HG03108 (cell line): ENCODE measurements at regions not wholly inside any gene's neighbourhood (a gene's known extent, or its start where the extent isn't known, plus 50 kb on each side); places are given as distances from the start of the nearest gene placed in this dataset.
"Not testable (repeated sequence)": the region's sequence is repeated elsewhere in the genome, so short reads cannot be mapped to it uniquely, and the experiment has no call there.

Experiments
- ATAC-seq: cut with Tn5 transposase; IDR thresholded peaks from one replicate; pipeline ENCODE4 v1.9.1; 2021; ENCODE audit warnings: moderate library complexity; ENCODE audit not compliant: unreplicated experiment

GRCh38 chr21:28723646-28724045 lies 269.0 kb downstream of the LTN1 start:
- ATAC-seq: no peak

GRCh38 chr21:28719723-28720122 lies 273.0 kb downstream of the LTN1 start:
- no peak for ATAC-seq

DNA sequence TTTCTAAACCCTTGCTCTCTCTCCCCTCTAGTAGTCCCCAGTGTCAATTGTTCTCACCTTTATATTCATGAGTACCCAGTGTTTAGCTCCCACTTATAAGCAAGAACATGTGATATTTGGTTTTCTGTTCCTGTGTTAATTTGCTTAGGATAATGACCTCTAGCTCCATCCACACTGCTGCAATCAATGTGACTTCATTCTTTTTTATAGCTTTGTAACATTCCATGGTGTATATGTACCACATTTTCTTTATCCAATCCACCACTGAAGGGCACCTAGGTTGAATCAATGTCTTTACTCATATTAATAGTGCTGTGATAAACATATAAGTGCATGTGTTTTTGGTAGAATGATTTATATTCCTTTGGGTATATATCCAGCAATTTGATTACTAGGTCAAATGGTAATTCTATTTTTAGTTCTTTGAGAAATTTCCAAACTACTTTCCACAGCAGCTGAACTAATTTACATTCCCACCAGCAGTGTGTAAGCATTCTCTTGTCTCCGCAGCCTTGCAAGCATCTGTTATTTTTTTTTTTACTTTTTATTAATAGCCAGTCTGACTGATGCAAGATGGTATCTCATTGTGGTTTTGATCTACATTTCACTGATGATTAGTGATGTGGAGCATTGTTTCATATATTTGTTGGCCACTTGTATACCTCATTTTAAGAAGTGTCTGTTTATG lies 277.8 kb downstream of the LTN1 start:
- no peak for ATAC-seq

GRCh38 chr21:28712411-28712810 lies 280.3 kb downstream of the LTN1 start:
- ATAC-seq: no peak

DNA sequence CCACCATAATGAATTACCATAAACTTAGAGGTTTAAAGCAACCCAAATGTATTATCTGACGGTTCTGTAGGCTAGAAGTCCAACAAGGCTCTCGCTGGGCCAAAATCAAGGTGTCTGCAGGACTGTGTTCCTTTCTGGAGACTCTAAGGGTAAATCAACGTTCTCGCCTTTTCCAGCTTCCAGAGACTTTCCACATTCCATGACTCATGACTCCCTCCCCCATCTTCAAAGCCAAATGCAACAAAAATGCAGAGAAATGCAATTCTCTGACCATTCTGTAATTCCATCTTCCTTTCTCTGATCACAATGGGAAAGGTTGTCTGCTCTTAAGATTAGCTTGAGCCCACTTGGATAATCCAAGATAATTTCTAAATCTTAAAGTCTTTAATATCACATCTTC lies 287.1 kb downstream of the LTN1 start:
- ATAC-seq: no peak

DNA sequence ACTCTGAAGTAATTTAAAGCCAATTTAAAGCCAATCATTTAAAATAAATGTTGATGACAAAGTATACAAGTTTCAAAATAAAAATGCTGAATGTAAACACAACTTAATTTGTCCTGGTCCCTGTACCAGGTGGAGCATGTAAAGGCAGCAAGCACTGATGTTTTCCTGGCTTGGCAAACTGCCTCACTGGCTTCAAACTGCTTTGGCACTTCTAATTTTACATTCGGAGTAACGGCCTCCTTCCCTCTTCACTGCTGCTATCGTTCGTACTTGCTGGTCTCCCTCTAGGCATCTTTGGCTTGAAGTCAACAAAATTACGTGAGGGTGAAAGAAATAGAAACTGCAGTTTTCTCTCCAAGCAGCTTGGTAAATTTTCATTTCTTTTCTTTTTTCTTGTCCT lies 287.9 kb downstream of the LTN1 start:
- no peak for ATAC-seq

GRCh38 chr21:28703861-28704260 lies 288.8 kb downstream of the LTN1 start:
- ATAC-seq: no peak

DNA sequence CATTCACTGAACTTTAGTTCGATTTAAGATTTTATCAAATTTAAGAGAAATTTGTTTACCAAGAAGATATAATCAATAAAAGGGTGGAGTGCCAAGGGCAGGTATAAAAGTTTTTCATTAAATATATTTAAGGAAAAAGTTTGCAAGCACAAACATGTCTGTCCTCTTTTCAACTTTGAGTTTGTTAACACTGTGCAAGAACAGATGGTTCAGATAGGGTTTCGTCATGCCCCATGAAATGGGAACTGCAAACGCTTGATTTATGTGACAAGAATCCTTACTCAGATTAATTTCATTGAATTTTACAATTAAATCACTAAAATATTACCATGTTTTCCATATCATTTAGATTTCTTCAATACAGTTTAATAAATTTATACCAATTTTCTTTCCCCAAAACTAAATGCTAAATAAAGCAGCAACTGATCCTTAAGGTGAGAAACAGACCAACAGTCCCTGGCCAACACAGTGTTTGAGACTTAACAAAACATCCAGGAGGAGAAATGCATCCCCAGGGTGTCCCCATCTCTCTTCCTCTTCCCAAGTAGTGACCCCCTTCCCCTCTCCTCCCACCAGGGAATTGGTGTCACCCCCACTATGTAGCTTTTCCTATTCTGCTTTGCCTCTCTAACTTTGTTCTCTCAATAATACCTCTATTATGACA lies 292.9 kb downstream of the LTN1 start:
- ATAC-seq: no peak

DNA sequence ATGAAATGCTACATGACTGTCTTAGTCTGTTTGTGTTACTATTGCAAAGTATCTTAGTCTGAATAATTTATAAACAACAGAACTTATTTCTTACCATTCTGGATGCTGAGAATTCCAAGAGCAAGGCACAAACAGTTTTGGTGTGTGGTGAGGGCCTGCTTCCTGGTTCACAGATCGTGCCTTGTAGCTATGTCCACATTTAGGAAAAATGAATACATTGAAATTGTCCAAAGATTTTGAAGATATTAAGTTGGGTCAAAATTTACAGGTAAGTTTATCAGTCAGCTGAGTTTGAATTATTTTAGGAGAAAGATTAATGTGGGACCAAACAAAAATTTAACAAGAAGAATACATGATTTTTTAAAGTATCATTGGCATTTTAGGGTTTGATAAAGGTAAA lies 293.5 kb downstream of the LTN1 start:
- no peak for ATAC-seq

- no peak for ATAC-seq
These were observed 295.8 kb downstream of the LTN1 start for GRCh38 chr21:28696844-28697410.

GRCh38 chr21:28693476-28693875 lies 299.2 kb downstream of the LTN1 start:
- no peak for ATAC-seq

DNA sequence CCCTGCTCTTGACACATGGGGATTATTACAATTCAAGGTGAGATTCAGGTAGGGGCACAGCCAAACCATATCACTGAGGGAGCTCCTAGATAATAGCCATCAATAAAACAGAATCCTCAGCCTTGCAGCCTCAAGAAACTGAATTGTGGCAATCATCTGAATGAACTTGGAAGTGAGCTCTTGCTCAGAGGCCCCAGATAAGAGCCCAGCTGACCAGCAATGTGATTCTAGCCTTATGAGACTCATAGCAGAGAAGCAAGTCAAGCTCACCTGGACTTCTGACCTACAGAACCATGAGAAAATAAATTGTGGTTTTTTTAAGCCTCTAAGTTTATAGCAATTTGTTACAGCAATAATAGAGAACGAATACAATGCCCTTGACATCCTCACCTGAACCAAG lies 302.5 kb downstream of the LTN1 start:
- ATAC-seq: no peak

- no peak for ATAC-seq
These were observed 304.3 kb downstream of the LTN1 start for GRCh38 chr21:28688381-28688780.

- no peak for ATAC-seq
These were observed 305.1 kb downstream of the LTN1 start for GRCh38 chr21:28687586-28687985.

DNA sequence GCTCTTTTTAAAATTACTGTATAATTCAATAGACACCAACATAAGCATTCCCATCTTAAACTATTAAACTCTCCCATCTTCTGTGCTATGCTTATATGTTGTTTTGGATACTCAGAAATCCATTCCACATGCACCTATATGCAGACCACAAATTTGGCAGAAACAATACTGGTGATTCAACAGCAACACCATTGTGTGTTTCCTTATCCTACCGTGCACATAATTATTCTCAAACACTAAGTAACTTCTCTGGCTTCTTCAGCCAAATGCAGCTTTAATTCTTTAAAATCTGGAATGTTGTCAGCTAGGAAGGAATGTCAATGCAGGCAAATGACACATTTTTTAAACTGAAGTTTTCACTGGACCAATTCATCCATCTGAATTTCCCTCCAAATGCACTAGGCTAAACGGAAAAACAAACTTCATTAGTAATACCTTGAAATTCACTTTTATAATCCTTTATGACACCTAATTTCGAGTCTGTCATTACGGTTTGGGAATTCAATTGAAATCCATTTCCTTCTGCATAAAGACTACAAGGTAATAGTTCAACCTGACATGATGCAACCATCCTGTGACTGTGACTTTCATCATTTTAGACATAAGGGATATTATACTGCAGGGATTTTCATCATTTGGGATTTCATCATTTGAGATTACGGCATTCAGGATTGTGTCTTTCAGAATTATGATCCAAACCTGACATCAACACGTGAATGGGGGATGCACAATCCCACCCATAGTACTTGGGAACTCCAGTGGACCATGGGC lies 308.5 kb downstream of the LTN1 start:
- ATAC-seq: no peak

DNA sequence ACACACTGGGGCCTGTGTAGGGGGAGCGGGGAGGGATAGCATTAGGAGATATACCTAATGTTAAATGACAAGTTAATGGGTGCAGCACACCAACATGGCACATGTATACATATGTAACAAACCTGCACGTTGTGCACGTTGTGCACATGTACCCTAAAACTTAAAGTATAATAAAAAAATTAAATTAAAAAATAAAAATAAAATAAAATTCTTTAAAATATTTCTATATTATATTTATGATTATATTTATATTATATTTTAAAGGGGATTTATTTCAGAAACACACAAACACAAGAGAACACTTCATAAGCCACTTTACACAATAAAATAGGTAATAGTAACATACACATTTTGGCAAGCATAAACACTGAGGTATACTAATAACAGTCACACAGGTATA lies 309.8 kb downstream of the LTN1 start:
- not testable (repeated sequence) for ATAC-seq

GRCh38 chr21:28677096-28677495 lies 315.6 kb downstream of the LTN1 start:
- not testable (repeated sequence) for ATAC-seq

DNA sequence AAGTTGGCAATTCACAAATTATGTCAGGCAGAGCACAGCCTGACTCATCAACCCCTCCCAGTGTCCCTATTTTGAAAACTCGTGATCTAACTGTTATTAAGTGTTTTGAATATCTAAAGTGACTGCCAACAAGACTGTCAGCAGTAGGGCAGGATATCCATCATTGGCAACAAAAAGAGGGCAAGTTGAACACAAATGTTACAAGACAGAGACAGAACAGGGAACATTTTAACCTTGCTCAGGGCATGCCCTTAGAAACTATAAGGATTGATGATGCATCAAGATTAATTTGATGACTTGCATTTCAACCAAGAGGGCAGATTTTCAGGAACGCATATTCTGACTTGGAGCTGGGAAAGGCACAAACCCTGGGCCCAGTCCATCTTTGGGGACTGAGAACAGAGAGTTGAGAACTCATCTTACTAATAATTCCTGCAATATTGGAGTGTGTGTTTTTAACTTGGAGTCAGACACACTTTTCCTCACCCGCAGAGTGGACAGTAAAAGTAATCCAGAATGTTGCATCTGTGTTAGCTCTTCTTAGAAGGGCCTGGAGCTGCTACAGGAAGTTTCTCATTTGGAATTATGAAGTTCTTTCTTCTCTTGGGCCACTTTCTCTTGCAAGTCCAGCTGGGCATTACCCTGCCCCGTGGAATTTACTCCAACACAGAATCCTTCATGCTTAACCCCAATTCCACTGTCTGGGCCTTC lies 317.2 kb downstream of the LTN1 start:
- ATAC-seq: no peak

DNA sequence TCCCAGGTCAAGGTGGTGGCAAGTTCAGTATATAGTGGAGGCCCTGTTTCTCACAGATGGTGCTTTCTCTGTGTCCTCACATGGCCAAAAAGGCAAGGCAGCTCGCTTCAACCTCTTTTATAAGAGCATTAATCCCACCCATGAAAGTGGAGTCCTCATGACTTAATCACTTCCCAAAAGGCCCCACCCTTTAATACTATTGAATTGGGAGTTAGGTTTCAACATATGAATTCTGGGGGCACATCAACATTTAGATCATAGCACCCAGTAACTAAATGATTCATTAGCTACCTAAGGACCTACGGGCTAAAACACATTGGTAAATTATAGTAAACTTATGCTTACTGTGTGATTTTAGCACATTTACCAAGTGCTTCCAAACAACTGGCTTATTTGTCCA lies 317.9 kb downstream of the LTN1 start:
- ATAC-seq: no peak

- no peak for ATAC-seq
These were observed 321.0 kb downstream of the LTN1 start for GRCh38 chr21:28671549-28672195.
